ENCODE measurements at regions not wholly inside any gene's neighbourhood (a gene's known extent, or its start where the extent isn't known, plus 50 kb on each side); places are given as distances from the start of the nearest gene placed in this dataset.

GRCh38 chrX:137428221-137428661 is 137.7 kb upstream of the ZIC3 start:
- ATAC-seq (no peak), DNase-seq (ENCODE audit: low spot score) (peak; percentile 26)
- Mint-ChIP-seq H3K4me1 (peaks cover 48% of the 10 kb centered on the region), H3K27me3 (ENCODE audit: low read depth) (peaks cover 43% of the 10 kb centered on the region), H3K36me3 (no peaks in the 10 kb centered on the region), H3K27ac (no peak overlapping the region), H3K4me3 (peak overlapping the region; percentile 77), H3K9me3 (no peaks in the 10 kb centered on the region)
- TF ChIP-seq ATF2 (CRISPR knock-in tag; IDR thresholded peaks at IDR 0.05; ENCODE audit: borderline replicate concordance, low read depth) (no peak), IRF1 (CRISPR knock-in tag; IDR thresholded peaks at IDR 0.05) (no peak), JAZF1 (CRISPR knock-in tag; IDR thresholded peaks at IDR 0.05) (no peak), MYBL2 (CRISPR knock-in tag; IDR thresholded peaks at IDR 0.05) (no peak), MXD4 (CRISPR knock-in tag; IDR thresholded peaks at IDR 0.05; ENCODE audit: borderline replicate concordance) (no peak), JUN (CRISPR knock-in tag; IDR thresholded peaks at IDR 0.05) (no peak), ATF6 (CRISPR knock-in tag; IDR thresholded peaks at IDR 0.05) (no peak), CDX4 (CRISPR knock-in tag; IDR thresholded peaks at IDR 0.05; ENCODE audit: borderline replicate concordance) (no peak), IRF2 (CRISPR knock-in tag; IDR thresholded peaks at IDR 0.05; ENCODE audit: borderline replicate concordance, low read depth) (no peak), NR3C1 (CRISPR knock-in tag; conservative IDR thresholded peaks at IDR 0.05; ENCODE audit: low read depth) (no peak), CBFB (CRISPR knock-in tag; IDR thresholded peaks at IDR 0.05; ENCODE audit: low read depth) (no peak), NFYB (CRISPR knock-in tag; conservative IDR thresholded peaks at IDR 0.05; ENCODE audit: low read depth) (no peak), ZNF263 (CRISPR knock-in tag; IDR thresholded peaks at IDR 0.05; ENCODE audit: low read depth) (no peak)
- TF ChIP-seq, protein P1, sequence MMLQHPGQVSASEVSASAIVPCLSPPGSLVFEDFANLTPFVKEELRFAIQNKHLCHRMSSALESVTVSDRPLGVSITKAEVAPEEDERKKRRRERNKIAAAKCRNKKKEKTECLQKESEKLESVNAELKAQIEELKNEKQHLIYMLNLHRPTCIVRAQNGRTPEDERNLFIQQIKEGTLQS (CRISPR knock-in tag; conservative IDR thresholded peaks at IDR 0.05), result no peak
- TF ChIP-seq, protein P2, sequence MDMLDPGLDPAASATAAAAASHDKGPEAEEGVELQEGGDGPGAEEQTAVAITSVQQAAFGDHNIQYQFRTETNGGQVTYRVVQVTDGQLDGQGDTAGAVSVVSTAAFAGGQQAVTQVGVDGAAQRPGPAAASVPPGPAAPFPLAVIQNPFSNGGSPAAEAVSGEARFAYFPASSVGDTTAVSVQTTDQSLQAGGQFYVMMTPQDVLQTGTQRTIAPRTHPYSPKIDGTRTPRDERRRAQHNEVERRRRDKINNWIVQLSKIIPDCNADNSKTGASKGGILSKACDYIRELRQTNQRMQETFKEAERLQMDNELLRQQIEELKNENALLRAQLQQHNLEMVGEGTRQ (CRISPR knock-in tag; IDR thresholded peaks at IDR 0.05), result no peak
- ChIA-PET POLR2A (no interaction called here), CTCF (interaction anchor here (0.6 to 1.7 kb wide), 4 partner anchors 106 to 598 kb away, joined by 3 to 10 read pairs (median 4); no protein-coding TSS in a partner anchor)

- peak overlapping the region; percentile 77 for H3K4me3 Mint-ChIP-seq
Measured at GRCh38 chrX:137427816-137428215, 138.1 kb upstream of the ZIC3 start.

More at GRCh38 chrX:137427816-137428215, 138.1 kb upstream of the ZIC3 start:
- Mint-ChIP-seq H3K36me3 (no peaks in the 10 kb centered on the region), H3K27me3 (ENCODE audit: low read depth) (peaks cover 47% of the 10 kb centered on the region), H3K27ac (no peak overlapping the region), H3K4me1 (peaks cover 48% of the 10 kb centered on the region), H3K9me3 (no peaks in the 10 kb centered on the region)
- ATAC-seq (no peak), DNase-seq (ENCODE audit: low spot score) (no peak)
- CTCF ChIA-PET, result interaction anchor here (0.6 to 1.2 kb wide), 2 partner anchors 136 to 598 kb away, joined by 4 read pairs; no protein-coding TSS in a partner anchor
- TF ChIP-seq, protein P3, sequence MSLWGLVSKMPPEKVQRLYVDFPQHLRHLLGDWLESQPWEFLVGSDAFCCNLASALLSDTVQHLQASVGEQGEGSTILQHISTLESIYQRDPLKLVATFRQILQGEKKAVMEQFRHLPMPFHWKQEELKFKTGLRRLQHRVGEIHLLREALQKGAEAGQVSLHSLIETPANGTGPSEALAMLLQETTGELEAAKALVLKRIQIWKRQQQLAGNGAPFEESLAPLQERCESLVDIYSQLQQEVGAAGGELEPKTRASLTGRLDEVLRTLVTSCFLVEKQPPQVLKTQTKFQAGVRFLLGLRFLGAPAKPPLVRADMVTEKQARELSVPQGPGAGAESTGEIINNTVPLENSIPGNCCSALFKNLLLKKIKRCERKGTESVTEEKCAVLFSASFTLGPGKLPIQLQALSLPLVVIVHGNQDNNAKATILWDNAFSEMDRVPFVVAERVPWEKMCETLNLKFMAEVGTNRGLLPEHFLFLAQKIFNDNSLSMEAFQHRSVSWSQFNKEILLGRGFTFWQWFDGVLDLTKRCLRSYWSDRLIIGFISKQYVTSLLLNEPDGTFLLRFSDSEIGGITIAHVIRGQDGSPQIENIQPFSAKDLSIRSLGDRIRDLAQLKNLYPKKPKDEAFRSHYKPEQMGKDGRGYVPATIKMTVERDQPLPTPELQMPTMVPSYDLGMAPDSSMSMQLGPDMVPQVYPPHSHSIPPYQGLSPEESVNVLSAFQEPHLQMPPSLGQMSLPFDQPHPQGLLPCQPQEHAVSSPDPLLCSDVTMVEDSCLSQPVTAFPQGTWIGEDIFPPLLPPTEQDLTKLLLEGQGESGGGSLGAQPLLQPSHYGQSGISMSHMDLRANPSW (CRISPR knock-in tag; conservative IDR thresholded peaks at IDR 0.05; ENCODE audit: low read depth), result no peak
- TF ChIP-seq, protein P4, sequence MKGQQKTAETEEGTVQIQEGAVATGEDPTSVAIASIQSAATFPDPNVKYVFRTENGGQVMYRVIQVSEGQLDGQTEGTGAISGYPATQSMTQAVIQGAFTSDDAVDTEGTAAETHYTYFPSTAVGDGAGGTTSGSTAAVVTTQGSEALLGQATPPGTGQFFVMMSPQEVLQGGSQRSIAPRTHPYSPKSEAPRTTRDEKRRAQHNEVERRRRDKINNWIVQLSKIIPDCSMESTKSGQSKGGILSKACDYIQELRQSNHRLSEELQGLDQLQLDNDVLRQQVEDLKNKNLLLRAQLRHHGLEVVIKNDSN (CRISPR knock-in tag; IDR thresholded peaks at IDR 0.05), result no peak
- TF ChIP-seq ZNF263 (CRISPR knock-in tag; IDR thresholded peaks at IDR 0.05; ENCODE audit: low read depth), result no peak
- no peak for TF ChIP-seq ZBTB43 (CRISPR knock-in tag; IDR thresholded peaks at IDR 0.05)
- no peak for TF ChIP-seq MLX (CRISPR knock-in tag; IDR thresholded peaks at IDR 0.05)
- no peak for TF ChIP-seq HMGA2 (CRISPR knock-in tag; IDR thresholded peaks at IDR 0.05)
- TF ChIP-seq, protein P2 (CRISPR knock-in tag; IDR thresholded peaks at IDR 0.05), result no peak
- TF ChIP-seq GRHL2 (CRISPR knock-in tag; IDR thresholded peaks at IDR 0.05; ENCODE audit: insufficient replicate concordance, severe bottlenecking), result no peak
- POLR2A ChIA-PET, result no interaction called here
